HepG2 (cell line): ENCODE measurements at regions not wholly inside any gene's neighbourhood (a gene's known extent, or its start where the extent isn't known, plus 50 kb on each side); places are given as distances from the start of the nearest gene placed in this dataset.
A peak's percentile ranks its signal among the peaks of the same experiment; 100 is the strongest.

Source experiments
- ATAC-seq: fragments of 200-7000 bp; cut with Tn5 transposase; 3 replicates; pipeline ENCODE4 v1.9.1; 2020; ENCODE audit warnings: mild to moderate bottlenecking, moderate library complexity
- BruUV-seq: library from RNA; stranded (reverse); fragments of 400-500 nt; replicated peaks from 2 replicates; lab custom pipeline; 2021; lab: Mats Ljungman, UMichigan
- CTCF ChIA-PET: fragments of 300-600 bp; formaldehyde crosslinking; extraction: SDS; loops from one replicate; lab custom pipeline; 2021; ENCODE audit warnings: low total read pairs, inconsistent platforms, low intra/inter-chr PET ratio; lab: Yijun Ruan, JAX
- POLR2A ChIA-PET: fragments of 350-600 bp; sonication (Branson Sonifier 250); formaldehyde crosslinking; loops from one replicate; lab custom pipeline; 2020; ENCODE audit warnings: antibody characterized with exemption, inconsistent platforms; lab: Yijun Ruan, JAX
- DNase-seq: peaks from one replicate; pipeline ENCODE4 v3.0.0-alpha.2; 2015; ENCODE audit warnings: low spot score
- FAIRE-seq: peaks from 3 replicates; lab custom pipeline; 2011; peaks lifted over from hg19 to GRCh38; lab: Jason Lieb, UNC
- H2AFZ ChIP-seq: one replicate; pipeline ENCODE4 v1.6.1; 2011; ENCODE audit warnings: low read length, inconsistent platforms
- H3K27ac ChIP-seq: fragments of 300-600 bp; 3 replicates; pipeline ENCODE4 v1.8.0; 2011; ENCODE audit warnings: mixed run types, mild to moderate bottlenecking, mixed read lengths, low read length, inconsistent platforms; ENCODE audit not compliant: insufficient read depth; ENCODE audit errors: extremely low read length
- H3K27me3 ChIP-seq, 2 experiments: fragments of 200-600 bp in 1 of 2; 2 replicates in 1 of 2; 3 replicates in 1 of 2; pipeline versions ENCODE4 v1.6.0 to v1.8.0; 2011; ENCODE audit warnings: low read length in 2 of 2, mild to moderate bottlenecking in 2 of 2, moderate library complexity in 2 of 2, inconsistent platforms in 1 of 2; ENCODE audit not compliant: insufficient read depth in 2 of 2, control insufficient read depth in 1 of 2
- H3K36me3 ChIP-seq, 2 experiments: fragments of 200-600 bp in 1 of 2; replicated peaks in 1 of 2; 2 replicates in 1 of 2; 3 replicates in 1 of 2; pipeline versions ENCODE4 v1.5.1 to v1.8.0; 2011; ENCODE audit warnings: low read length in 2 of 2, inconsistent platforms in 1 of 2; ENCODE audit not compliant: insufficient read depth in 2 of 2, control insufficient read depth in 1 of 2
- H3K4me1 ChIP-seq: 2 replicates; pipeline ENCODE4 v1.5.1; 2012; ENCODE audit warnings: low read length, inconsistent platforms; ENCODE audit not compliant: insufficient read depth
- H3K4me2 ChIP-seq: 2 replicates; pipeline ENCODE4 v1.6.0; 2011; ENCODE audit warnings: low read depth, low read length, inconsistent platforms
- H3K4me3 ChIP-seq, 3 experiments: fragments of 200-600 bp in 1 of 3; sonication (generic), shearing (Covaris generic) in 1 of 3; replicated peaks in 1 of 3; 2 replicates each; pipeline ENCODE4 v1.5.1; 2011 to 2016; ENCODE audit warnings: low read length in 3 of 3, inconsistent platforms in 2 of 3, low read depth in 2 of 3, mild to moderate bottlenecking in 2 of 3, control low read depth in 1 of 3, mixed read lengths in 1 of 3; ENCODE audit not compliant: insufficient read depth in 1 of 3
- H3K79me2 ChIP-seq: one replicate; pipeline ENCODE4 v1.6.1; 2011; ENCODE audit warnings: low read length, inconsistent platforms; ENCODE audit not compliant: insufficient read depth
- H3K9ac ChIP-seq: 2 replicates; pipeline ENCODE4 v1.6.0; 2011; ENCODE audit warnings: mild to moderate bottlenecking, low read depth, low read length, inconsistent platforms; ENCODE audit not compliant: insufficient read depth
- H3K9me3 ChIP-seq: 2 replicates; pipeline ENCODE4 v1.5.1; 2012; ENCODE audit warnings: mild to moderate bottlenecking, low read length
- H4K20me1 ChIP-seq: 2 replicates; pipeline ENCODE4 v1.6.0; 2011; ENCODE audit warnings: inconsistent platforms, mild to moderate bottlenecking, low read length, moderate library complexity; ENCODE audit not compliant: insufficient read depth
- FOXA1 ChIP-seq, 2 experiments: fragments of 450-650 bp in 1 of 2; sonication (generic) in 1 of 2; formaldehyde crosslinking in 1 of 2; IDR thresholded peaks; 2 replicates each; pipeline versions ENCODE4 v1.4.0 to v1.6.1; 2016 to 2020; ENCODE audit warnings: missing genetic modification reagents in 1 of 2
- FOXA3 ChIP-seq: IDR thresholded peaks from 2 replicates; pipeline ENCODE4 v1.6.1; 2016; ENCODE audit warnings: missing genetic modification reagents, missing compliant biosample characterization
- GLMP ChIP-seq: sonication (generic); formaldehyde crosslinking; IDR thresholded peaks from 2 replicates; pipeline ENCODE4 v1.9.0; 2021; ENCODE audit warnings: missing genetic modification reagents, mild to moderate bottlenecking, borderline replicate concordance
- KDM1A ChIP-seq: IDR thresholded peaks from 2 replicates; pipeline ENCODE4 v1.6.1; 2016; ENCODE audit warnings: missing compliant biosample characterization
- MED8 ChIP-seq: sonication (generic); formaldehyde crosslinking; IDR thresholded peaks from 2 replicates; pipeline ENCODE4 v1.8.1; 2023; ENCODE audit warnings: mild to moderate bottlenecking, missing genetic modification reagents; ENCODE audit not compliant: insufficient replicate concordance
- NRL ChIP-seq: sonication (generic); formaldehyde crosslinking; IDR thresholded peaks from 2 replicates; pipeline ENCODE4 v1.5.0; 2020; ENCODE audit warnings: missing genetic modification reagents, mild to moderate bottlenecking, moderate library complexity, borderline replicate concordance
- SCMH1 ChIP-seq: sonication (generic); formaldehyde crosslinking; IDR thresholded peaks from 2 replicates; pipeline ENCODE4 v1.9.0; 2021; ENCODE audit warnings: missing genetic modification reagents, mild to moderate bottlenecking, borderline replicate concordance
- SIX1 ChIP-seq: sonication (generic); formaldehyde crosslinking; IDR thresholded peaks from 2 replicates; pipeline ENCODE4 v1.4.0; 2020; ENCODE audit warnings: missing genetic modification reagents, borderline replicate concordance
- SMC3 ChIP-seq: IDR thresholded peaks from 2 replicates; pipeline ENCODE4 v1.6.1; 2011; ENCODE audit warnings: low read length, improper control_type of control experiment
- SYNCRIP ChIP-seq: fragments of 200-400 bp; formaldehyde crosslinking; IDR thresholded peaks from 2 replicates; pipeline ENCODE4 v1.6.1; 2018; ENCODE audit warnings: mild to moderate bottlenecking, low read depth, low read length; ENCODE audit not compliant: insufficient read depth
- UBTF ChIP-seq: sonication (generic); formaldehyde crosslinking; IDR thresholded peaks from 2 replicates; pipeline ENCODE4 v1.4.0; 2020; ENCODE audit warnings: mild to moderate bottlenecking, missing genetic modification reagents
- YEATS2 ChIP-seq: sonication (generic); formaldehyde crosslinking; IDR thresholded peaks from 2 replicates; pipeline ENCODE4 v1.4.0; 2020; ENCODE audit warnings: missing genetic modification reagents, borderline replicate concordance
- ZNF382 ChIP-seq: sonication (generic); formaldehyde crosslinking; IDR thresholded peaks from 2 replicates; pipeline ENCODE4 v1.5.0; 2020; ENCODE audit warnings: missing genetic modification reagents, mild to moderate bottlenecking, borderline replicate concordance
- ZNF687 ChIP-seq: sonication (generic); formaldehyde crosslinking; IDR thresholded peaks from 2 replicates; pipeline ENCODE4 v1.5.1; 2020; ENCODE audit warnings: mild to moderate bottlenecking, missing genetic modification reagents, moderate library complexity
- ZNF775 ChIP-seq: sonication (generic); formaldehyde crosslinking; IDR thresholded peaks from 2 replicates; pipeline ENCODE4 v1.4.0; 2020; ENCODE audit warnings: missing genetic modification reagents, mild to moderate bottlenecking, moderate library complexity, borderline replicate concordance
- WGBS: methylation state at CpG from one replicate; pipeline ENCODE4 v1.1.6; 2017; ENCODE audit warnings: low lambda C conversion rate; 5-methylcytosine and 5-hydroxymethylcytosine counted together
- in situ Hi-C: cut with HindIII; loops from 2 replicates; pipeline ENCODE4 v1.10.0; 2017; ENCODE audit warnings: low pct_unique_long_range_greater_than_20kb; ENCODE audit not compliant: extremely low pct_ligation_motif_present
- intact Hi-C: fragments of 100-400 bp; cut with micrococcal nuclease; formaldehyde crosslinking; loops from one replicate; pipeline ENCODE4 v1.10.0; 2022; ENCODE audit not compliant: unreplicated experiment

GRCh38 chr12:62005615-62006014, 254.6 kb upstream of the USP15 start (continued):
- no peak for TF ChIP-seq ZNF687
- no peak for TF ChIP-seq NRL (CRISPR knock-in tag)

- Histone ChIP-seq H3K9me3 (no peaks in the 10 kb centered on the region), H3K9ac (no peak overlapping the region), H3K27me3 (no peaks in the 10 kb centered on the region), H3K4me2 (no peak overlapping the region), H4K20me1 (no peaks in the 10 kb centered on the region), H3K4me1 (no peaks in the 10 kb centered on the region), H3K36me3 (no peaks in the 10 kb centered on the region), H3K27ac (no peak overlapping the region), H2AFZ (no peak overlapping the region), H3K79me2 (no peaks in the 10 kb centered on the region), H3K4me3 (no peak overlapping the region)
- ChIA-PET CTCF (interaction anchor here (1.2 kb wide), 1 partner anchor 1070 kb away, joined by 3 read pairs; no protein-coding TSS in a partner anchor), POLR2A (no interaction called here)
- BruUV-seq, result no TSS peak
- FAIRE-seq (peak; percentile 77), ATAC-seq (no peak), DNase-seq (peak; percentile 34)
- in situ Hi-C loops (no loop called here), intact Hi-C loops (loop anchor here (5.0 kb wide), 2 partner anchors 186 to 1319 kb away; a partner anchor contains a TSS)
- 2% methylated on average over 5 of the region's 5 CpGs for WGBS
- TF ChIP-seq SCMH1 (CRISPR knock-in tag), result no peak
- TF ChIP-seq ZNF382 (CRISPR knock-in tag), result no peak
- TF ChIP-seq FOXA1 (IDR thresholded peaks at IDR 0.05), result no peak
- peak; percentile 83 for TF ChIP-seq FOXA1 (CRISPR knock-in tag; IDR thresholded peaks at IDR 0.05)
- TF ChIP-seq UBTF (CRISPR knock-in tag), result no peak
- no peak for TF ChIP-seq SYNCRIP
- no peak for TF ChIP-seq GLMP (CRISPR knock-in tag)
- TF ChIP-seq KDM1A, result no peak
- TF ChIP-seq FOXA3, result peak; percentile 87
- TF ChIP-seq SMC3, result peak; percentile 36; the same call in 1 of the 2 replicates
- no peak for TF ChIP-seq MED8
- TF ChIP-seq SIX1 (CRISPR knock-in tag), result no peak
- no peak for TF ChIP-seq ZNF775 (CRISPR knock-in tag)
- no peak for TF ChIP-seq YEATS2 (CRISPR knock-in tag)
Measured at GRCh38 chr12:62006076-62006732, 254.0 kb upstream of the USP15 start.
